ENCODE measurements at regions not wholly inside any gene's neighbourhood (a gene's known extent, or its start where the extent isn't known, plus 50 kb on each side); places are given as distances from the start of the nearest gene placed in this dataset.

DNA sequence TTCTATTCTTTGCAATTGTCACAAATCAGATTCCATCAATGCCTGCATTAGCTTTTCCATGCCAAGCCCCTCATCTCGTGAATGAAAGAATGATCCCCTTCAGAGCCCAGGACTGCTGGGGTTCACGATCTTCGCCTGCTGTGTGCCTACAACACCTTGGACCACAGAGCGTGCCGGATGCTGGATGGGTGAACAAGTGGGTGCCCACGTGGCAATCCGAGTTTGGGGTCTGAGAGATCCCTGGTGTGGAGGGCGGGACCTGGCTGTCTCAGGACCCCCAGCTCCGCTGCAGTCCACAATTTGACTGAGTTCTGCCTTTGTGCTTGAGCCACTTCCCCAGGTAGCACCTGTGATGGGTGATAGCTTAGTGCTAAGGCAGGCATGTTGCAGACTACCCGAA is 317.0 kb downstream of the GALR1 start:
- no peak for ATAC-seq
- Histone ChIP-seq H3K27me3 (ENCODE audit: low read depth) (no peaks in the 10 kb centered on the region), H3K36me3 (no peaks in the 10 kb centered on the region), H3K4me1 (no peaks in the 10 kb centered on the region), H3K4me3 (no peak overlapping the region), H3K9me3 (no peaks in the 10 kb centered on the region), H3K27ac (no peak overlapping the region)
- intact Hi-C loops (cut with DNase I) = no loop called here
- DNase-seq = no peak
- TF ChIP-seq, protein P1, sequence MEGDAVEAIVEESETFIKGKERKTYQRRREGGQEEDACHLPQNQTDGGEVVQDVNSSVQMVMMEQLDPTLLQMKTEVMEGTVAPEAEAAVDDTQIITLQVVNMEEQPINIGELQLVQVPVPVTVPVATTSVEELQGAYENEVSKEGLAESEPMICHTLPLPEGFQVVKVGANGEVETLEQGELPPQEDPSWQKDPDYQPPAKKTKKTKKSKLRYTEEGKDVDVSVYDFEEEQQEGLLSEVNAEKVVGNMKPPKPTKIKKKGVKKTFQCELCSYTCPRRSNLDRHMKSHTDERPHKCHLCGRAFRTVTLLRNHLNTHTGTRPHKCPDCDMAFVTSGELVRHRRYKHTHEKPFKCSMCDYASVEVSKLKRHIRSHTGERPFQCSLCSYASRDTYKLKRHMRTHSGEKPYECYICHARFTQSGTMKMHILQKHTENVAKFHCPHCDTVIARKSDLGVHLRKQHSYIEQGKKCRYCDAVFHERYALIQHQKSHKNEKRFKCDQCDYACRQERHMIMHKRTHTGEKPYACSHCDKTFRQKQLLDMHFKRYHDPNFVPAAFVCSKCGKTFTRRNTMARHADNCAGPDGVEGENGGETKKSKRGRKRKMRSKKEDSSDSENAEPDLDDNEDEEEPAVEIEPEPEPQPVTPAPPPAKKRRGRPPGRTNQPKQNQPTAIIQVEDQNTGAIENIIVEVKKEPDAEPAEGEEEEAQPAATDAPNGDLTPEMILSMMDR (IDR thresholded peaks at IDR 0.05) = no peak

DNA sequence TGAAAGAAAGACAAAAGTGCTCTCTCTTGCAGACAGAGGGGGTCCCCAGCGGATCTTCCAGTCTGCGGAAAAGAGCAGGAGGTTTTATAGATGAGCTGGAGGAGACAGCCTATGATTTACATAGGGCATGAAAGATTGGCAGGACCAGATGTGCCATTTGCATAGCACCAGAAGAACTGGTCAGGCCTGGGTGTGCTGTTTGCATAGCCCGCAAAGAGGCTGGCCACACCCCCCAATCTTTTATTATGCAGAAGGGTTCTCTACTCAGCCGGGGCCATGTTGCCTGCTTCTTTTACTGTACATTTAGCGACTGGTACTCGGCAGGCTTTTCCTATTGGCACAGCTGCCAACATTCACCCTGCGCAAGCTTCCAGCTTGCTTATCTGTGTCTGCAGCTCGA is 317.6 kb downstream of the GALR1 start:
- no peak overlapping the region for H3K27ac ChIP-seq
- H3K9me3 ChIP-seq = no peaks in the 10 kb centered on the region
- H3K4me3 ChIP-seq = no peak overlapping the region
- H3K4me1 ChIP-seq = no peaks in the 10 kb centered on the region
- TF ChIP-seq, protein P1 (IDR thresholded peaks at IDR 0.05) = no peak
- intact Hi-C loops (cut with DNase I) = no loop called here
- DNase-seq (no peak), ATAC-seq (no peak)
- H3K27me3 ChIP-seq (ENCODE audit: low read depth) = no peaks in the 10 kb centered on the region
- H3K36me3 ChIP-seq = no peaks in the 10 kb centered on the region

DNA sequence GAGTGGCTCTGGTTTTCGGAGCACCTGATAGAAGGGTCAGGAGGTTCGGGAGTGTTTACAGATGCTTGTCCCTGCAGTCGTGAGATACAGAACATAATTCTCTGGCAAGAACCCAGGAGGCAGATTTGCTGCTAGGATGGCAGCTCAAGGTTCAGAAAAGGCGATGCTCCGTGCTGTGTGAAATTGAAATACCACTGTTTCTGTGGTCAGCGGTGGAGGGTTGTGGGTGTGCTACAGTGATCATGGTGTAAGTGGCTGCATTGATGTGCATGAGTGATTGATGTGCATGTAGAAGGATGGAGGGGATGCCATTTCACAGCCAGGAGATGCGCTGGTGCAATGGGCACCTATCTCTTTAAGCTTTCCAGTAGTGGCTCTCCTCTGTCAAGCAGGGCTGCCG is 322.1 kb downstream of the GALR1 start:
- Histone ChIP-seq H3K36me3 (no peaks in the 10 kb centered on the region), H3K4me3 (no peak overlapping the region), H3K9me3 (no peaks in the 10 kb centered on the region), H3K27me3 (ENCODE audit: low read depth) (no peaks in the 10 kb centered on the region), H3K4me1 (no peaks in the 10 kb centered on the region), H3K27ac (no peak overlapping the region)
- no peak for DNase-seq
- intact Hi-C loops (cut with DNase I) = no loop called here
- TF ChIP-seq, protein P1 (IDR thresholded peaks at IDR 0.05) = no peak
- ATAC-seq = no peak

- DNase-seq = no peak
- Histone ChIP-seq H3K36me3 (no peaks in the 10 kb centered on the region), H3K4me3 (no peak overlapping the region)
Observed at GRCh38 chr18:77572537-77572936, 322.9 kb downstream of the GALR1 start.

GRCh38 chr18:77573571-77573970 is 323.9 kb downstream of the GALR1 start:
- H3K4me3 ChIP-seq = no peak overlapping the region
- ATAC-seq = no peak
- no peaks in the 10 kb centered on the region for H3K36me3 ChIP-seq
- no peaks in the 10 kb centered on the region for H3K4me1 ChIP-seq
- H3K9me3 ChIP-seq = no peaks in the 10 kb centered on the region
- TF ChIP-seq, protein P1 (IDR thresholded peaks at IDR 0.05) = no peak
- no peak overlapping the region for H3K27ac ChIP-seq
- intact Hi-C loops (cut with DNase I) = no loop called here
- H3K27me3 ChIP-seq (ENCODE audit: low read depth) = no peaks in the 10 kb centered on the region
- no peak for DNase-seq

More at GRCh38 chr18:77572537-77572936, 322.9 kb downstream of the GALR1 start:
- Histone ChIP-seq H3K27ac (no peak overlapping the region), H3K27me3 (ENCODE audit: low read depth) (no peaks in the 10 kb centered on the region), H3K4me1 (no peaks in the 10 kb centered on the region), H3K9me3 (no peaks in the 10 kb centered on the region)
- intact Hi-C loops (cut with DNase I) = no loop called here
- no peak for ATAC-seq
- TF ChIP-seq, protein P1 (IDR thresholded peaks at IDR 0.05) = no peak

All from lower lobe of right lung (tissue), 2 donors.